DND-41 (cell line): ENCODE measurements at regions not wholly inside any gene's neighbourhood (a gene's known extent, or its start where the extent isn't known, plus 50 kb on each side); places are given as distances from the start of the nearest gene placed in this dataset.

Experiments
- ATAC-seq: fragments of 200-7000 bp; cut with Tn5 transposase; 3 replicates; pipeline ENCODE4 v1.9.1; 2021; ENCODE audit warnings: low read depth; ENCODE audit not compliant: insufficient read depth
- DNase-seq: peaks from one replicate; pipeline ENCODE4 v3.0.0-alpha.2; 2020
- H2AFZ ChIP-seq: 2 replicates; pipeline ENCODE4 v1.6.0; 2012; ENCODE audit warnings: low read depth, low read length
- H3K27ac ChIP-seq: 2 replicates; pipeline ENCODE4 v1.5.1; 2012; ENCODE audit warnings: low read length, inconsistent platforms
- H3K27me3 ChIP-seq: fragments of 200-600 bp; sonication (generic); 2 replicates; pipeline ENCODE4 v1.6.0; 2012; ENCODE audit warnings: low read length, mild to moderate bottlenecking, inconsistent platforms; ENCODE audit not compliant: insufficient read depth, poor library complexity
- H3K36me3 ChIP-seq: 2 replicates; pipeline ENCODE4 v1.5.1; 2012; ENCODE audit warnings: low read length, inconsistent platforms; ENCODE audit not compliant: insufficient read depth
- H3K4me1 ChIP-seq: 2 replicates; pipeline ENCODE4 v1.5.1; 2012; ENCODE audit warnings: mild to moderate bottlenecking, low read length; ENCODE audit not compliant: insufficient read depth
- H3K4me2 ChIP-seq: 2 replicates; pipeline ENCODE4 v1.6.0; 2012; ENCODE audit warnings: mild to moderate bottlenecking, moderate library complexity, low read length, inconsistent platforms; ENCODE audit not compliant: insufficient read depth
- H3K4me3 ChIP-seq, 2 experiments: fragments of 200-600 bp in 1 of 2; shearing (Covaris generic) in 1 of 2; 2 replicates each; pipeline ENCODE4 v1.5.1; 2012 to 2016; ENCODE audit warnings: inconsistent platforms in 2 of 2, low read length in 2 of 2, mild to moderate bottlenecking in 2 of 2, low read depth in 1 of 2, moderate library complexity in 1 of 2
- H3K79me2 ChIP-seq: 2 replicates; pipeline ENCODE4 v1.6.0; 2012; ENCODE audit warnings: low read length, inconsistent platforms; ENCODE audit not compliant: insufficient read depth
- H3K9ac ChIP-seq: 2 replicates; pipeline ENCODE4 v1.6.0; 2012; ENCODE audit warnings: low read depth, mild to moderate bottlenecking, inconsistent platforms, low read length, moderate library complexity
- H3K9me3 ChIP-seq: 2 replicates; pipeline ENCODE4 v1.5.1; 2012; ENCODE audit warnings: low read length, moderate library complexity, mild to moderate bottlenecking, inconsistent platforms; ENCODE audit not compliant: insufficient read depth, severe bottlenecking
- H4K20me1 ChIP-seq: 2 replicates; pipeline ENCODE4 v1.6.0; 2012; ENCODE audit warnings: low read length; ENCODE audit not compliant: insufficient read depth
- CTCF ChIP-seq: IDR thresholded peaks from 2 replicates; pipeline ENCODE4 v1.5.1; 2012; ENCODE audit warnings: borderline replicate concordance, low read length, moderate library complexity, mild to moderate bottlenecking; ENCODE audit not compliant: poor library complexity, severe bottlenecking; ENCODE audit errors: extremely low read depth
- EZH2 ChIP-seq: IDR thresholded peaks from 3 replicates; pipeline ENCODE4 v1.6.1; 2012; ENCODE audit warnings: borderline replicate concordance, low read depth, mild to moderate bottlenecking, moderate library complexity, low read length, inconsistent platforms; ENCODE audit not compliant: severe bottlenecking

GRCh38 chrY:20961512-20961911, 205.6 kb downstream of the RPS4Y2 start:
- Histone ChIP-seq H3K4me2 (no peak overlapping the region), H3K36me3 (no peaks in the 10 kb centered on the region), H3K4me1 (peaks cover 27% of the 10 kb centered on the region), H2AFZ (no peak overlapping the region), H3K27me3 (no peaks in the 10 kb centered on the region), H3K4me3 (no peak overlapping the region), H3K9me3 (no peaks in the 10 kb centered on the region), H4K20me1 (no peaks in the 10 kb centered on the region), H3K79me2 (no peaks in the 10 kb centered on the region), H3K27ac (peak overlapping the region; percentile 52; the same call in 1 of the 2 replicates), H3K9ac (no peak overlapping the region)
- ATAC-seq, result peak; percentile 64; the same call in 2 of the 3 replicates
- no peak for DNase-seq
- no peak for TF ChIP-seq EZH2

GRCh38 chrY:20967828-20968227, 211.9 kb downstream of the RPS4Y2 start:
- TF ChIP-seq CTCF, result no peak
- no peak for TF ChIP-seq EZH2
- Histone ChIP-seq H3K4me2 (no peak overlapping the region), H4K20me1 (no peaks in the 10 kb centered on the region), H3K4me3 (no peak overlapping the region), H3K4me1 (no peaks in the 10 kb centered on the region), H3K36me3 (no peaks in the 10 kb centered on the region), H3K27me3 (no peaks in the 10 kb centered on the region), H3K9ac (no peak overlapping the region), H2AFZ (no peak overlapping the region), H3K27ac (no peak overlapping the region), H3K9me3 (no peaks in the 10 kb centered on the region), H3K79me2 (no peaks in the 10 kb centered on the region)
- no peak for DNase-seq
- no peak for ATAC-seq

GRCh38 chrY:20968237-20968636, 212.3 kb downstream of the RPS4Y2 start:
- TF ChIP-seq CTCF, result peak; percentile 29
- TF ChIP-seq EZH2, result no peak
- no peaks in the 10 kb centered on the region for H3K79me2 ChIP-seq
- DNase-seq, result no peak

GRCh38 chrY:20971371-20971770, 215.5 kb downstream of the RPS4Y2 start:
- ATAC-seq, result no peak
- Histone ChIP-seq H4K20me1 (no peaks in the 10 kb centered on the region), H2AFZ (no peak overlapping the region), H3K9me3 (no peaks in the 10 kb centered on the region), H3K79me2 (no peaks in the 10 kb centered on the region), H3K36me3 (no peaks in the 10 kb centered on the region), H3K9ac (no peak overlapping the region), H3K4me1 (no peaks in the 10 kb centered on the region), H3K4me2 (no peak overlapping the region), H3K27me3 (no peaks in the 10 kb centered on the region), H3K27ac (no peak overlapping the region), H3K4me3 (no peak overlapping the region)
- DNase-seq, result no peak
- no peak for TF ChIP-seq CTCF

More at GRCh38 chrY:20968237-20968636, 212.3 kb downstream of the RPS4Y2 start:
- H3K27ac ChIP-seq, result no peak overlapping the region
- no peak overlapping the region for H3K4me3 ChIP-seq
- no peaks in the 10 kb centered on the region for H3K27me3 ChIP-seq
- no peaks in the 10 kb centered on the region for H4K20me1 ChIP-seq
- no peak overlapping the region for H3K4me2 ChIP-seq
- no peaks in the 10 kb centered on the region for H3K9me3 ChIP-seq
- no peak overlapping the region for H3K9ac ChIP-seq
- no peak for ATAC-seq
- H3K36me3 ChIP-seq, result no peaks in the 10 kb centered on the region
- H3K4me1 ChIP-seq, result no peaks in the 10 kb centered on the region
- H2AFZ ChIP-seq, result no peak overlapping the region
